Lower leg skin (tissue), 4 donors: ENCODE measurements at regions not wholly inside any gene's neighbourhood (a gene's known extent, or its start where the extent isn't known, plus 50 kb on each side); places are given as distances from the start of the nearest gene placed in this dataset.
A peak's percentile ranks its signal among the peaks of the same experiment; 100 is the strongest.

Experiments used
- DNase-seq, 2 donors: peaks; one replicate each; pipeline ENCODE4 v3.0.0-alpha.2; 2019; ENCODE audit warnings: low spot score in 2 of 2
- H3K4me3 ChIP-seq: fragments of 200-600 bp; sonication (generic); 2 replicates; pipeline ENCODE4 v1.5.1; 2017; ENCODE audit warnings: mild to moderate bottlenecking, low read depth; ENCODE audit not compliant: poor library complexity, severe bottlenecking
- POLR2A ChIP-seq, 2 donors: fragments of 450-650 bp; IDR thresholded peaks; one replicate each; pipeline ENCODE4 v1.6.1; 2016 to 2017; ENCODE audit warnings: antibody characterized with exemption in 2 of 2, mild to moderate bottlenecking in 1 of 2, moderate library complexity in 1 of 2
- WGBS, 2 donors: methylation state at CpG; one replicate each; pipeline ENCODE4 v1.1.5; 2018; 5-methylcytosine and 5-hydroxymethylcytosine counted together
- intact Hi-C: fragments of 100-400 bp; cut with DNase I; formaldehyde crosslinking; loops from one replicate; pipeline ENCODE4 v1.15.0; 2023; ENCODE audit warnings: low total_unique reads
- TF ChIP-seq, protein P1 (sequence below), 3 donors: fragments of 450-650 bp; IDR thresholded peaks; one replicate each; pipeline ENCODE4 v1.5.1; 2016; ENCODE audit warnings: antibody characterized with exemption in 3 of 3, mild to moderate bottlenecking in 3 of 3, moderate library complexity in 2 of 3

DNA sequence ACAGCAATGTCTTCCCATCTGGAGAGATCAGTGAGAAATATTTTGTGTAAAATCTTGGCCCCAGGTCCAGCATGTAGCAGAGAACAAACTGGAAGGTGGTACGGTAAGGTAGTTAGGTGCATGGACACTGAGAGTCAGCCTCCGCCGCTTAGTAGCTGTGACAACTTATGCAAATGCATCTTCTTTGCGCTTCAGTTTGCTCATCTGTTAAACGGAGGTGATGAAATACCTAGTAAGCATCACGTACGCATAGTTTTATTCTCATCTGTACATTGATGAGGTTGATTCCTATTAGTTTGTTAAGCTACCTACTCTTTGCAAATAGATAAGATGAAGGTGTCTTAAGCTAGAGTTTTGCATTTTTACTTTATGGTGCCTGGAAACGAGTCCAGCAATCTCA lies 80.0 kb upstream of the MSX1 start:
- 85 to 89% methylated on average over 8 of the region's 8 CpGs for WGBS, 2 donors

DNA sequence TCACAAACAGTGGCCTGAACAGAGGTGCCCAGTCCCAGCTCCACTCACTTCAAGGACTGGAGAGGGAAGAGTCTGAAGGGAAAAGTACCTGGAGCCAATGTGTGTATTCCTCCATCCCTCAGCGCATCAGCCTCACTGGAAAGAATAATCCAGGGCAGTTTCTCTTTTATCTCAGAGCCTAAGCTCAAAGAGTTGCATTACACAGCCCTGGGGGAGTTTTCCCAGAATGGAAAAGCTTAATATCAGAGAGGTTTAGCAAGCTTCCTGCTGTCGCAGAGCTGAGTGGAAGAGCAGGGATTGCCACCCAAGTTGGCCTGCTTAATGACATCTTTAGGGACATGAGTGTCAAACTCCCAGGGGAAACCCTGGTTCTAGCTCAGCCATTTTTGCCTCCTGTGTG lies 80.4 kb upstream of the MSX1 start:
- DNase-seq = no peak
- no peak overlapping the region for H3K4me3 ChIP-seq
- WGBS, 2 donors = 78 to 84% methylated on average over 2 of the region's 2 CpGs
- intact Hi-C loops = no loop called here
- TF ChIP-seq, protein P1, sequence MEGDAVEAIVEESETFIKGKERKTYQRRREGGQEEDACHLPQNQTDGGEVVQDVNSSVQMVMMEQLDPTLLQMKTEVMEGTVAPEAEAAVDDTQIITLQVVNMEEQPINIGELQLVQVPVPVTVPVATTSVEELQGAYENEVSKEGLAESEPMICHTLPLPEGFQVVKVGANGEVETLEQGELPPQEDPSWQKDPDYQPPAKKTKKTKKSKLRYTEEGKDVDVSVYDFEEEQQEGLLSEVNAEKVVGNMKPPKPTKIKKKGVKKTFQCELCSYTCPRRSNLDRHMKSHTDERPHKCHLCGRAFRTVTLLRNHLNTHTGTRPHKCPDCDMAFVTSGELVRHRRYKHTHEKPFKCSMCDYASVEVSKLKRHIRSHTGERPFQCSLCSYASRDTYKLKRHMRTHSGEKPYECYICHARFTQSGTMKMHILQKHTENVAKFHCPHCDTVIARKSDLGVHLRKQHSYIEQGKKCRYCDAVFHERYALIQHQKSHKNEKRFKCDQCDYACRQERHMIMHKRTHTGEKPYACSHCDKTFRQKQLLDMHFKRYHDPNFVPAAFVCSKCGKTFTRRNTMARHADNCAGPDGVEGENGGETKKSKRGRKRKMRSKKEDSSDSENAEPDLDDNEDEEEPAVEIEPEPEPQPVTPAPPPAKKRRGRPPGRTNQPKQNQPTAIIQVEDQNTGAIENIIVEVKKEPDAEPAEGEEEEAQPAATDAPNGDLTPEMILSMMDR (IDR thresholded peaks at IDR 0.05) = no peak
- TF ChIP-seq POLR2A (IDR thresholded peaks at IDR 0.05) = no peak

More for the DNA sequence above, 80.0 kb upstream of the MSX1 start:
- intact Hi-C loops = no loop called here
- TF ChIP-seq, protein P1 (IDR thresholded peaks at IDR 0.05) = no peak
- TF ChIP-seq POLR2A (IDR thresholded peaks at IDR 0.05) = no peak
- H3K4me3 ChIP-seq = no peak overlapping the region
- no peak for DNase-seq

DNA sequence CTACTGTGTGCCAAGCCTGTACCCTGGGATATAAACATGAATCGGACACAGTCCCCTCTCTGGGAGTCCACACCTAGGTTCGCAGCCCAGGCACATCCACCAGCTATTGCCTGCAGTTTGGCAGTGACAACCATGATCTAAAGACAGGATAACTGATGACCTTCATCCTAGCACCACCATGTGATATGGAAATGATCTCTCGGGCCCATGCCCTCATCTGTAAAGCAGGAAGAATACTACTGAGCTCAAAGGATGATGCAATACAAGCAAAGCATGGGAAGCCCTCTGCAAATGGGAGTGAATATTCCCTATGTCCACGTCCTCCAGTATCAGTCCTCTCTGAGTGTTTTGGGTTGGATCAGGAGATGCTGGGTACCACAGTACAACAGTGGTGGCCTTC lies 80.9 kb upstream of the MSX1 start:
- TF ChIP-seq POLR2A (IDR thresholded peaks at IDR 0.05) = no peak
- TF ChIP-seq, protein P1 (IDR thresholded peaks at IDR 0.05) = no peak
- WGBS, 2 donors = 84 to 87% methylated on average over 4 of the region's 4 CpGs
- intact Hi-C loops = no loop called here

DNA sequence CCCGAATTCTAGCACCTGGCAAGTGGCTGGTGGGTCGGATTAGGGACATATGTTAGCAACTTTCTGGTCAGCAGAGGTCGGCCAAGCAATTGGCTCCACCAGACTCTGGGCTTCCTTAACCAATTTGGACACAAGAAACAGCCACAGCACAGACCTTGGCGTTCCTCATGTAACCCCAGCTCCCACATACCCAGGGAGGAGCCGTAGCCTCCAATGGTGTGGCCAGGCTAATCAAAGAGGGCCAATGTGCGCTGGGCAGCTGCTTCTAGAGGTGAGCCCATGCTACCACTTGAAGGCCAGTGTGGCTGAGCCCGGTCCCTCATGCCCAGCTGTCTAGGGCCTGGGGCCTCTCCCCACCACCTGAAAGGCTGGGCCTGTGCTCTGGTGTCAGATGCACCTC lies 82.5 kb upstream of the MSX1 start:
- H3K4me3 ChIP-seq = no peak overlapping the region
- no peak for DNase-seq
- no peak for TF ChIP-seq POLR2A (IDR thresholded peaks at IDR 0.05)
- TF ChIP-seq, protein P1 (IDR thresholded peaks at IDR 0.05) = no peak
- intact Hi-C loops = no loop called here
- 91 to 95% methylated on average over 6 to 7 of the region's 7 CpGs for WGBS, 2 donors

More for the DNA sequence above, 80.9 kb upstream of the MSX1 start:
- no peak for DNase-seq
- H3K4me3 ChIP-seq = no peak overlapping the region

GRCh38 chr4:4776335-4776734 lies 83.1 kb upstream of the MSX1 start:
- DNase-seq = no peak
- 77 to 84% methylated on average over 9 of the region's 9 CpGs for WGBS, 2 donors
- intact Hi-C loops = no loop called here
- TF ChIP-seq POLR2A (IDR thresholded peaks at IDR 0.05) = no peak
- TF ChIP-seq, protein P1 (IDR thresholded peaks at IDR 0.05) = no peak
- no peak overlapping the region for H3K4me3 ChIP-seq

- WGBS, 2 donors = 82 to 83% methylated on average over 10 of the region's 10 CpGs
- no peak for TF ChIP-seq POLR2A (IDR thresholded peaks at IDR 0.05)
- TF ChIP-seq, protein P1 (IDR thresholded peaks at IDR 0.05) = no peak
- peak in 1 of 2 donors; percentile 39 for DNase-seq
- intact Hi-C loops = no loop called here
- no peak overlapping the region for H3K4me3 ChIP-seq
Observed at GRCh38 chr4:4775493-4776004, 83.9 kb upstream of the MSX1 start.
